GM08714 (cell line): ENCODE measurements at regions not wholly inside any gene's neighbourhood (a gene's known extent, or its start where the extent isn't known, plus 50 kb on each side); places are given as distances from the start of the nearest gene placed in this dataset.

Experiments used
- H3K4me3 ChIP-seq: fragments of 200-500 bp; sonication (Bioruptor generic); 2 replicates; pipeline ENCODE4 v1.5.1; 2014; ENCODE audit warnings: mild to moderate bottlenecking, low read length, inconsistent platforms
- ZNF274 ChIP-seq: IDR thresholded peaks from 2 replicates; pipeline ENCODE4 v1.6.1; 2012; ENCODE audit warnings: mild to moderate bottlenecking, low read depth, low read length

GRCh38 chr6:43996618-43997344 lies 130.5 kb downstream of the MRPL14 start:
- no peak overlapping the region for H3K4me3 ChIP-seq
- no peak for TF ChIP-seq ZNF274

GRCh38 chr6:43995137-43995536 lies 132.1 kb downstream of the MRPL14 start:
- no peak for TF ChIP-seq ZNF274

GRCh38 chr6:43993881-43994523 lies 133.2 kb downstream of the MRPL14 start:
- H3K4me3 ChIP-seq: no peak overlapping the region
- TF ChIP-seq ZNF274: no peak

More at GRCh38 chr6:43995137-43995536, 132.1 kb downstream of the MRPL14 start:
- H3K4me3 ChIP-seq: no peak overlapping the region

- no peak overlapping the region for H3K4me3 ChIP-seq
- no peak for TF ChIP-seq ZNF274
Observed at GRCh38 chr6:43992783-43993644, 134.2 kb downstream of the MRPL14 start.

GRCh38 chr6:43992126-43992663 lies 135.1 kb downstream of the MRPL14 start:
- H3K4me3 ChIP-seq: no peak overlapping the region
- no peak for TF ChIP-seq ZNF274

- no peak overlapping the region for H3K4me3 ChIP-seq
- no peak for TF ChIP-seq ZNF274
Observed at GRCh38 chr6:43990627-43991619, 136.3 kb downstream of the MRPL14 start.

- TF ChIP-seq ZNF274: no peak
- no peak overlapping the region for H3K4me3 ChIP-seq
Observed at GRCh38 chr6:43990275-43990626, 137.0 kb downstream of the MRPL14 start.

- no peak overlapping the region for H3K4me3 ChIP-seq
Observed at GRCh38 chr6:43989581-43990146, 137.6 kb downstream of the MRPL14 start.

GRCh38 chr6:43988801-43989200 lies 138.5 kb downstream of the MRPL14 start:
- no peak for TF ChIP-seq ZNF274

More at GRCh38 chr6:43989581-43990146, 137.6 kb downstream of the MRPL14 start:
- TF ChIP-seq ZNF274: no peak

GRCh38 chr6:43987838-43988439 lies 139.3 kb downstream of the MRPL14 start:
- no peak for TF ChIP-seq ZNF274
- H3K4me3 ChIP-seq: no peak overlapping the region

More at GRCh38 chr6:43988801-43989200, 138.5 kb downstream of the MRPL14 start:
- no peak overlapping the region for H3K4me3 ChIP-seq

- H3K4me3 ChIP-seq: no peak overlapping the region
- no peak for TF ChIP-seq ZNF274
Observed at GRCh38 chr6:43986177-43986825, 141.0 kb downstream of the MRPL14 start.

- no peak overlapping the region for H3K4me3 ChIP-seq
- no peak for TF ChIP-seq ZNF274
Observed at GRCh38 chr6:43985329-43985728, 141.9 kb downstream of the MRPL14 start.
